ENCODE measurements at regions not wholly inside any gene's neighbourhood (a gene's known extent, or its start where the extent isn't known, plus 50 kb on each side); places are given as distances from the start of the nearest gene placed in this dataset.

GRCh38 chr15:53397041-53397616 lies 362.3 kb downstream of the WDR72 start:
- no peaks in the 10 kb centered on the region for H3K79me2 ChIP-seq (ENCODE audit: low read depth)
- peaks cover 17% of the 10 kb centered on the region for H3K4me1 ChIP-seq
- no peaks in the 10 kb centered on the region for H3F3A ChIP-seq (ENCODE audit: low read depth)
- H3K36me3 ChIP-seq: no peaks in the 10 kb centered on the region
- no peaks in the 10 kb centered on the region for H3K27me3 ChIP-seq
- Mint-ChIP-seq H3K9me3 (peaks cover 3% of the 10 kb centered on the region), H3K4me1 (peaks cover 24% of the 10 kb centered on the region), H3K4me3 (no peak overlapping the region), H3K36me3 (no peaks in the 10 kb centered on the region), H3K27me3 (ENCODE audit: insufficient read depth, low read depth) (peaks cover 2% of the 10 kb centered on the region), H3K27ac (no peak overlapping the region)
- H3K9ac ChIP-seq: no peak overlapping the region
- H3K27ac ChIP-seq: no peak overlapping the region
- no peaks in the 10 kb centered on the region for H4K20me1 ChIP-seq (ENCODE audit: low read depth)
- H2AFZ ChIP-seq (replicated peaks): no peak overlapping the region
- H3K4me2 ChIP-seq: no peak overlapping the region
- no peak for DNase-seq (ENCODE audit: low spot score)
- no peak for TF ChIP-seq EZH2 (IDR thresholded peaks at IDR 0.05)
- no peak for TF ChIP-seq EZH2phosphoT487 (IDR thresholded peaks at IDR 0.05)
- TF ChIP-seq CTCF (IDR thresholded peaks at IDR 0.05): no peak
- H3K4me3 ChIP-seq: no peak overlapping the region
- no peaks in the 10 kb centered on the region for H3K9me3 ChIP-seq (ENCODE audit: low read depth)

- no peak overlapping the region for H3K4me2 ChIP-seq
- H3K4me1 ChIP-seq: peaks cover 8% of the 10 kb centered on the region
- H3K36me3 ChIP-seq: no peaks in the 10 kb centered on the region
- no peak overlapping the region for H3K27ac ChIP-seq
- no peaks in the 10 kb centered on the region for H3K27me3 ChIP-seq
- no peak overlapping the region for H3K27ac Mint-ChIP-seq
- peaks cover 2% of the 10 kb centered on the region for H3K27me3 Mint-ChIP-seq (ENCODE audit: insufficient read depth, low read depth)
- H3K4me3 ChIP-seq: no peak overlapping the region
- no peaks in the 10 kb centered on the region for H4K20me1 ChIP-seq (ENCODE audit: low read depth)
- no peaks in the 10 kb centered on the region for H3F3A ChIP-seq (ENCODE audit: low read depth)
- H3K4me3 Mint-ChIP-seq: no peak overlapping the region
- no peak overlapping the region for H3K9ac ChIP-seq
- H3K9me3 ChIP-seq (ENCODE audit: low read depth): no peaks in the 10 kb centered on the region
- no peak overlapping the region for H2AFZ ChIP-seq (replicated peaks)
- H3K36me3 Mint-ChIP-seq: no peaks in the 10 kb centered on the region
- TF ChIP-seq EZH2 (IDR thresholded peaks at IDR 0.05) (no peak), CTCF (IDR thresholded peaks at IDR 0.05) (no peak), EZH2phosphoT487 (IDR thresholded peaks at IDR 0.05) (no peak)
- no peaks in the 10 kb centered on the region for H3K79me2 ChIP-seq (ENCODE audit: low read depth)
- peaks cover 17% of the 10 kb centered on the region for H3K4me1 Mint-ChIP-seq
- H3K9me3 Mint-ChIP-seq: peaks cover 3% of the 10 kb centered on the region
- DNase-seq (ENCODE audit: low spot score): no peak
Observed at GRCh38 chr15:53395871-53396270, 363.6 kb downstream of the WDR72 start.

- Histone ChIP-seq H3K9ac (no peak overlapping the region), H2AFZ (replicated peaks) (no peak overlapping the region), H3K9me3 (ENCODE audit: low read depth) (no peaks in the 10 kb centered on the region), H3K4me2 (no peak overlapping the region), H3K79me2 (ENCODE audit: low read depth) (no peaks in the 10 kb centered on the region), H3K36me3 (no peaks in the 10 kb centered on the region), H3F3A (ENCODE audit: low read depth) (no peaks in the 10 kb centered on the region), H3K4me1 (peaks cover 20% of the 10 kb centered on the region), H3K27ac (no peak overlapping the region), H3K4me3 (no peak overlapping the region), H4K20me1 (ENCODE audit: low read depth) (no peaks in the 10 kb centered on the region), H3K27me3 (no peaks in the 10 kb centered on the region)
- Mint-ChIP-seq H3K4me3 (no peak overlapping the region), H3K4me1 (peaks cover 25% of the 10 kb centered on the region), H3K36me3 (no peaks in the 10 kb centered on the region), H3K27me3 (ENCODE audit: insufficient read depth, low read depth) (peaks cover 5% of the 10 kb centered on the region), H3K27ac (no peak overlapping the region), H3K9me3 (no peaks in the 10 kb centered on the region)
- no peak for DNase-seq (ENCODE audit: low spot score)
- no peak for TF ChIP-seq EZH2phosphoT487 (IDR thresholded peaks at IDR 0.05)
- no peak for TF ChIP-seq EZH2 (IDR thresholded peaks at IDR 0.05)
Observed at GRCh38 chr15:53390549-53390948, 368.9 kb downstream of the WDR72 start.

- no peaks in the 10 kb centered on the region for H3K36me3 Mint-ChIP-seq
- Histone ChIP-seq H3K9me3 (ENCODE audit: low read depth) (no peaks in the 10 kb centered on the region), H2AFZ (replicated peaks) (no peak overlapping the region), H3K9ac (no peak overlapping the region), H3K4me1 (peaks cover 20% of the 10 kb centered on the region), H3K27me3 (no peaks in the 10 kb centered on the region), H4K20me1 (ENCODE audit: low read depth) (no peaks in the 10 kb centered on the region), H3K36me3 (no peaks in the 10 kb centered on the region), H3K4me3 (no peak overlapping the region), H3K79me2 (ENCODE audit: low read depth) (no peaks in the 10 kb centered on the region), H3K27ac (no peak overlapping the region), H3F3A (ENCODE audit: low read depth) (no peaks in the 10 kb centered on the region), H3K4me2 (peak overlapping the region; percentile 42)
- peak overlapping the region; percentile 59 for H3K27ac Mint-ChIP-seq
- peaks cover 5% of the 10 kb centered on the region for H3K27me3 Mint-ChIP-seq (ENCODE audit: insufficient read depth, low read depth)
- H3K9me3 Mint-ChIP-seq: no peaks in the 10 kb centered on the region
- peaks cover 25% of the 10 kb centered on the region for H3K4me1 Mint-ChIP-seq
- no peak overlapping the region for H3K4me3 Mint-ChIP-seq
- peak; percentile 52 for DNase-seq (ENCODE audit: low spot score)
- TF ChIP-seq EZH2 (IDR thresholded peaks at IDR 0.05): no peak
Observed at GRCh38 chr15:53389271-53390037, 370.0 kb downstream of the WDR72 start.
